ENCODE measurements at regions not wholly inside any gene's neighbourhood (a gene's known extent, or its start where the extent isn't known, plus 50 kb on each side); places are given as distances from the start of the nearest gene placed in this dataset.

DNA sequence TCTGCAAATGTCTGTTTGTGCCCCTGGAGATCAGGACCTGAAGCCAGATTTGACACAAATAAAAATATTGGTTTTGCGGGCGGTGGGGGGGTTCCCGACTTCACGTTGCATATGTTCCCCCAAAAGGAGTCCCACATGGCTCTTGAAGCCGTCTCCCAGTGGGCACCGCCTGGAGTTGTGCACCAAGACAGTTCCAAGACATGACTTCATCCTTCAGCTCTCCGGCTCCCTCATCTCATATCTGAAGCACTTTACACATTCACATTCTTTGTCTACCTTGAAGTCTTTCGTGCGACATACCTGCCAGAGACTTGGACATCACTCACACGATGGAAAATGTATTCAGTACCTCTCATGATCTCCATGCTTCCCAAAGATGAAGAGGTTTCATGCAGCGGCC is 362.8 kb upstream of the FOXK1 start:
- no peaks in the 10 kb centered on the region for H3K36me3 ChIP-seq (ENCODE audit: control insufficient read depth in 5 of 5, insufficient read depth in 5 of 5, low read length in 5 of 5)
- H3K27me3 ChIP-seq (ENCODE audit: control insufficient read depth in 5 of 5, insufficient read depth in 4 of 5, low read length in 5 of 5), result no peaks in the 10 kb centered on the region
- H3K9ac ChIP-seq (ENCODE audit: low read length in 5 of 5), result no peak overlapping the region
- H3K9me3 ChIP-seq (ENCODE audit: control insufficient read depth in 5 of 5, low read length in 5 of 5), result peaks cover 0 to 21% (median 10%) of the 10 kb centered on the region in 5 donors
- no peaks in the 10 kb centered on the region for H3K4me1 ChIP-seq (ENCODE audit: control insufficient read depth in 5 of 5, insufficient read depth in 5 of 5, low read length in 5 of 5)
- H3K4me3 ChIP-seq (ENCODE audit: low read depth in 1 of 5, low read length in 5 of 5), result no peak overlapping the region
- no peak overlapping the region for H3K27ac ChIP-seq (ENCODE audit: low read depth, low read length)

DNA sequence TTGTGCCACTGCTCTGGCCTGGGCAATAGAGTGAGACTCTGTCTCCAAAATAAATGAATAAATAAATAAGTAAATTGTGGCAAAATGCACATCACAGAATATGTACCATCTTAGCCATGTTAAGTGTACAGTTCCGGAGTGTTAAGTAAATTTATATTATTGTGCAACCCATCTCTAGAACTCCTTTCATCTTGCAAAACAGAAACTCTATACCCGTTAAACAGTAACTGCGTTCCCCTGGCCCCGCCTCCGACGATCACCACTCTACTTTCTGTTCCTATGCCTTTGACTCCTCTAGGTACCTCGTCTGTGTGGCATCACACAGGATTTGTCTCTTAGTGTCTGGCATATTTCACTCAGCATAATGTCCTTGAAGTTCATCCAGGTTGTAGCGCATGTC is 356.4 kb upstream of the FOXK1 start:
- Histone ChIP-seq H3K9ac (ENCODE audit: low read length in 5 of 5) (no peak overlapping the region), H3K9me3 (ENCODE audit: control insufficient read depth in 5 of 5, low read length in 5 of 5) (peaks cover 0 to 8% (median 3%) of the 10 kb centered on the region in 5 donors), H3K27ac (ENCODE audit: low read depth, low read length) (no peak overlapping the region), H3K36me3 (ENCODE audit: control insufficient read depth in 5 of 5, insufficient read depth in 5 of 5, low read length in 5 of 5) (no peaks in the 10 kb centered on the region), H3K4me1 (ENCODE audit: control insufficient read depth in 5 of 5, insufficient read depth in 5 of 5, low read length in 5 of 5) (no peaks in the 10 kb centered on the region), H3K27me3 (ENCODE audit: control insufficient read depth in 5 of 5, insufficient read depth in 4 of 5, low read length in 5 of 5) (peaks cover 0 to 3% (median 0%) of the 10 kb centered on the region in 5 donors), H3K4me3 (ENCODE audit: low read depth in 1 of 5, low read length in 5 of 5) (no peak overlapping the region)

DNA sequence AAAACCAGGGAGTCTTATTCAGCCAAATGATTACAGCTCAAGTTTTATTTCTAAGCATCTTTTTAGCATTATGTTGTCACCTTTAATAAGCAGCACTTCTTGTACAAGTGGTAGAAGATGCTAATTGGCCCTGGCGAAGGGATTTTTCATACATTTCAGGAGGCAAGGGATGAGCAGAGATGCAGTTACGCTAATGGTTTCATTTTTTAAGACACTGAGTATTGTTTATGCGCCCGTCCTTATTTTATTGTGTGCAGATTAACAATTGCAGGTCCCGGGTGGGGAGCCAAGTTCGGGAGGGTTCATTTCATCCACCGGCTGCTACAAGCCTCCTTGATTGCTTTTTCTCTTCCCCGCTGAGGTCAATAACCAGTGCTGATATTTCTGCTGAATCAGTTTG is 350.4 kb upstream of the FOXK1 start:
- H3K27ac ChIP-seq (ENCODE audit: low read depth, low read length), result no peak overlapping the region
- no peaks in the 10 kb centered on the region for H3K9me3 ChIP-seq (ENCODE audit: control insufficient read depth in 5 of 5, low read length in 5 of 5)
- no peaks in the 10 kb centered on the region for H3K4me1 ChIP-seq (ENCODE audit: control insufficient read depth in 5 of 5, insufficient read depth in 5 of 5, low read length in 5 of 5)
- H3K4me3 ChIP-seq (ENCODE audit: low read depth in 1 of 5, low read length in 5 of 5), result no peak overlapping the region
- H3K27me3 ChIP-seq (ENCODE audit: control insufficient read depth in 5 of 5, insufficient read depth in 4 of 5, low read length in 5 of 5), result peaks cover 0 to 3% (median 0%) of the 10 kb centered on the region in 5 donors
- no peak overlapping the region for H3K9ac ChIP-seq (ENCODE audit: low read length in 5 of 5)
- H3K36me3 ChIP-seq (ENCODE audit: control insufficient read depth in 5 of 5, insufficient read depth in 5 of 5, low read length in 5 of 5), result no peaks in the 10 kb centered on the region

DNA sequence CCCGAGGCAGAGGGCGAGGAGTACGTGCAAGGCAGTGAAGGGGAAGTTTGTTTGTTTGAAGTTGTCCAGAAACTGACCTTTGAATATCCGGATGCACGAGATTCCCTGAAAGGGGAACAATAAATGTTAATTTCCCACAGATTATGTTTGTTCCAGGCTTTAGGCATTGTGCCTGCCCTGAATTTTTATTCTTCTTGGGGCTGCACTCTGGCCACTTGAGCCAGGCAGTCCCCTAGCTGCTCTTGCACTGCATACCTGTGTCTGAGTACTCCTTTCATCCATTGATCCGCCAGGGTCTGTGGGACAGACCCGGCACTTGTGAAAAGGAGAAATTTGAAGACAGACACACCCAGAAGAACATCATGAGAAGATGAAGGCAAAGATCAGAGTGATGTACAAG is 343.5 kb upstream of the FOXK1 start:
- Histone ChIP-seq H3K27me3 (ENCODE audit: control insufficient read depth in 5 of 5, insufficient read depth in 4 of 5, low read length in 5 of 5) (no peaks in the 10 kb centered on the region), H3K4me3 (ENCODE audit: low read depth in 1 of 5, low read length in 5 of 5) (no peak overlapping the region), H3K9ac (ENCODE audit: low read length in 5 of 5) (no peak overlapping the region), H3K36me3 (ENCODE audit: control insufficient read depth in 5 of 5, insufficient read depth in 5 of 5, low read length in 5 of 5) (no peaks in the 10 kb centered on the region), H3K9me3 (ENCODE audit: control insufficient read depth in 5 of 5, low read length in 5 of 5) (peaks cover 0 to 6% (median 0%) of the 10 kb centered on the region in 5 donors), H3K4me1 (ENCODE audit: control insufficient read depth in 5 of 5, insufficient read depth in 5 of 5, low read length in 5 of 5) (no peaks in the 10 kb centered on the region), H3K27ac (ENCODE audit: low read depth, low read length) (no peak overlapping the region)

DNA sequence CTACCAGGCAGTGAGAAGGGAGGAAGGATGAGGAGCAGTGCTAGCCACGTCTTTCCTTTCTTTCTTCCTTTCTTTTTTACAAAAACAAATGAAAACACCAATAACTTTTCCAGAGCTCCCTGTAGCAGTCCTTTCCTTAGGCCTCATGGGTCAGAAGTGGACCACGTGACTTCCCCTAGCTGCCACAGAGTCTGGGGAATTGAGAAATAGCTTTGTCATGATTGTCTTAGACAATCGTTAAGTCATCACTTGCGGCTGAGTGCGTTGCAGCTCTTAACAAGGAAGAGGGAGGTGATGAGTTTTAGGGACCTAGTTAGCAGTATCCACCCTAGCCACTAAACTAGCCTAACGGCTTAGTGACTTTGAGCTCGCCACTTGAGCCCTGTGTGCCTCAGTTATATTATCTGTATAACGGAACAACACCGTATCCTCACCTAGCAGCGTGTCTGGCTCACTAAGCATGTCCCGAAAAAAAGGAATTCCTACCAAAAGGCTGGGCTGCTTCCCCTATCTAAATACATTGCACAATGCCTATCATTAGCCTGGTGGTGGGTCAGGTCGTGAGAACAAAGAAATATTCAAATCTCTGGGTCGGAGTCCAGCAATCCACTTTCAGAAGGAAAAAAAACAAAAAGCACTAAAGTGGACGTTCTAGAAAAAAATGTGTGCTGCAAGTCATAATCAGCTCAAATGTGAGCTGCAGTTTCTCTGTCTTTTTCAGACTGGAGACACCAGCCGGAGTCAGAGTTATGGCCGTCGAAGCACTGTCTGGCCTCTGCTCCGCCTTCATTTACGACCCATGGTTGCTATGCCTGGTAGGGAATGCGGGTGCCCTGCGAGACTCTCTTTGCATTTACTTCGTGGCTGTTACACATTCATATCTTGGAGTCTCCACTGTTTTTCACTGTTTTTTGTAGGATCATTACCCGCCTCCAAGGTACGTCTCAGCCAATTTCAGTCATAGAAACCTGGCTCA is 338.5 kb upstream of the FOXK1 start:
- no peak overlapping the region for H3K27ac ChIP-seq (ENCODE audit: low read depth, low read length)
- H3K4me1 ChIP-seq (ENCODE audit: control insufficient read depth in 5 of 5, insufficient read depth in 5 of 5, low read length in 5 of 5), result no peaks in the 10 kb centered on the region
- H3K9me3 ChIP-seq (ENCODE audit: control insufficient read depth in 5 of 5, low read length in 5 of 5), result peaks cover 0 to 27% (median 19%) of the 10 kb centered on the region in 5 donors
- no peak overlapping the region for H3K4me3 ChIP-seq (ENCODE audit: low read depth in 1 of 5, low read length in 5 of 5)
- H3K9ac ChIP-seq (ENCODE audit: low read length in 5 of 5), result no peak overlapping the region
- no peaks in the 10 kb centered on the region for H3K36me3 ChIP-seq (ENCODE audit: control insufficient read depth in 5 of 5, insufficient read depth in 5 of 5, low read length in 5 of 5)
- H3K27me3 ChIP-seq (ENCODE audit: control insufficient read depth in 5 of 5, insufficient read depth in 4 of 5, low read length in 5 of 5), result no peaks in the 10 kb centered on the region

DNA sequence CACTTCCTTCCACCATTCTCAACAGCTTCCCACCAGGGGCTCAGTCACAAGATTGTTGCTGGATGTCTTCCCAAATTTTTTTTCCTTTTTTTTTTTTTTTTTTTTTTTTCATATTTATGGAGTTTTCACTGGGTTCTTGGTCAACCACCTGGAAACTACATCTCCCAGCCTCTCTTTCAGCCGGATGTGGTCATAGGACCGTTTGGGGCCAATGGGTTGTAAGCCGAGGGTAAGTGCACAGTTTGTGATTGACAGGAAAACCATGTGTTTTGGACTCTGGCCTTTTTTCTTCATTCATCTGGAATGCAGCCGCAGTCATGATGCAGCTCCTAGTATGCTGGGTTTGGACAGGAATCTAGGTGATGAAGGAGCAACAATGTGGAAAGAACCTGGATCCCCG is 337.1 kb upstream of the FOXK1 start:
- Histone ChIP-seq H3K4me3 (ENCODE audit: low read depth in 1 of 5, low read length in 5 of 5) (no peak overlapping the region), H3K27ac (ENCODE audit: low read depth, low read length) (no peak overlapping the region), H3K27me3 (ENCODE audit: control insufficient read depth in 5 of 5, insufficient read depth in 4 of 5, low read length in 5 of 5) (no peaks in the 10 kb centered on the region), H3K9me3 (ENCODE audit: control insufficient read depth in 5 of 5, low read length in 5 of 5) (peaks cover 0 to 27% (median 19%) of the 10 kb centered on the region in 5 donors), H3K36me3 (ENCODE audit: control insufficient read depth in 5 of 5, insufficient read depth in 5 of 5, low read length in 5 of 5) (no peaks in the 10 kb centered on the region), H3K9ac (ENCODE audit: low read length in 5 of 5) (no peak overlapping the region), H3K4me1 (ENCODE audit: control insufficient read depth in 5 of 5, insufficient read depth in 5 of 5, low read length in 5 of 5) (no peaks in the 10 kb centered on the region)

DNA sequence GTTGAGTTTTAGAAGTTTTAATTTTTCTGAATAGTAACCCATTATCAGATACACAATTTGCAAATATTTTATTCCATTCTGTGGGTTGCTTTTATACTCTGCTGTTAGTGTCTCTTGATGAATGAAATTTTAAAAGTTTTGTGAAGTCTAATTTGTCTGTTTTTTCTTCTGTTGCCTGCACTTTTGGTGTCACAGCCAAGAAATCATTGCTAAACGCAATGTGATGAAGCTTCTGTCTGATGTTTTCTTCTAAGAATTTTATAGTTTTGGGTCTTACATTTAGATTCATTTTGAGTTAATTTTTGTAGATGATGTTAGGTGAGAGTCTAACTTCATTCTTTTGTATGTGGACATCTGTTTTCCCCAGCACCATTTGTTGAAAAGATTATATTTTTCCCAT is 330.0 kb upstream of the FOXK1 start:
- Histone ChIP-seq H3K9ac (ENCODE audit: low read length in 5 of 5) (no peak overlapping the region), H3K27ac (ENCODE audit: low read depth, low read length) (no peak overlapping the region), H3K4me1 (ENCODE audit: control insufficient read depth in 5 of 5, insufficient read depth in 5 of 5, low read length in 5 of 5) (no peaks in the 10 kb centered on the region), H3K4me3 (ENCODE audit: low read depth in 1 of 5, low read length in 5 of 5) (no peak overlapping the region), H3K27me3 (ENCODE audit: control insufficient read depth in 5 of 5, insufficient read depth in 4 of 5, low read length in 5 of 5) (peaks cover 0 to 3% (median 0%) of the 10 kb centered on the region in 5 donors), H3K9me3 (ENCODE audit: control insufficient read depth in 5 of 5, low read length in 5 of 5) (peaks cover 0 to 17% (median 9%) of the 10 kb centered on the region in 5 donors), H3K36me3 (ENCODE audit: control insufficient read depth in 5 of 5, insufficient read depth in 5 of 5, low read length in 5 of 5) (no peaks in the 10 kb centered on the region)

DNA sequence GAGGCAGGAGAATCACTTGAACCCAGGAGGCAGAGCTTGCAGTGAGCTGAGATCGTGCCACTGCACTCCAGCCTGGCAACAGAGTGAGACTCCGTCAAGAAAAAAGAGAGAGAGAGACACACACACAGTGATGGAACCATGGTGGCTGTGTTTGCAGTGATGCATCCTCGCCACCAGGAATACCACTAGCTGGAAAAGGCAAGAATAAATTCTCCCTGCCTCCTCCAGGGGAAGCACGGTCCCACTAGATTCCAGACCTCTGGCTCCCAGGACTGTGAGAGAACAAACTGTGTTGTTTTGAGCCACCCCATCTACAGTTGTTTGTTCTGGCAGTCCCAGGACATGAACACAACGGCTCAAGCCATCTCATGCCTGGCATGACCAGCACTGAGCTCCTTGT is 320.3 kb upstream of the FOXK1 start:
- peaks cover 0 to 2% (median 0%) of the 10 kb centered on the region in 5 donors for H3K4me1 ChIP-seq (ENCODE audit: control insufficient read depth in 5 of 5, insufficient read depth in 5 of 5, low read length in 5 of 5)
- no peaks in the 10 kb centered on the region for H3K36me3 ChIP-seq (ENCODE audit: control insufficient read depth in 5 of 5, insufficient read depth in 5 of 5, low read length in 5 of 5)
- H3K4me3 ChIP-seq (ENCODE audit: low read depth in 1 of 5, low read length in 5 of 5), result no peak overlapping the region
- peaks cover 0 to 9% (median 2%) of the 10 kb centered on the region in 5 donors for H3K9me3 ChIP-seq (ENCODE audit: control insufficient read depth in 5 of 5, low read length in 5 of 5)
- H3K27ac ChIP-seq (ENCODE audit: low read depth, low read length), result no peak overlapping the region
- no peak overlapping the region for H3K9ac ChIP-seq (ENCODE audit: low read length in 5 of 5)
- peaks cover 0 to 13% (median 5%) of the 10 kb centered on the region in 5 donors for H3K27me3 ChIP-seq (ENCODE audit: control insufficient read depth in 5 of 5, insufficient read depth in 4 of 5, low read length in 5 of 5)

DNA sequence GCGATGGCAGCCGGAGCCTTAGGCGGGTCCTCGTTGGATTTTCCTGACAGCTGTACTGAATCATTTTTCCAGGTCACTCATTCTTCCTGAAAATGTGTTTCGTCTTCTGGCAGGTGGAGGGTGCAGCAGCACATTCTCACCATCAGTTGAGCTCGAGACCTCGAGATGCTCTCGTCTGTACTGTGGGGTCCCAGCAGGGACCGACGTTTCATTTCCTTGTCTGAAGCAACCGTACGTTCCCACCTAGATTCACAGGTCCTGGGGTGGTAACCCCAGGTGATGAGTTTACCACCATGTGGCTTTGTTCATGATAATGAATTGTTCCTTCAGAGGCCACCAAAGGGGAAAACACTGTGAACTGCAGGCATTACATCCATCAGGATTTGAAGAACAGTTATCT is 298.5 kb upstream of the FOXK1 start:
- H3K4me1 ChIP-seq (ENCODE audit: control insufficient read depth in 5 of 5, insufficient read depth in 5 of 5, low read length in 5 of 5), result peaks cover 0 to 2% (median 0%) of the 10 kb centered on the region in 5 donors
- peaks cover 0 to 6% (median 0%) of the 10 kb centered on the region in 5 donors for H3K27me3 ChIP-seq (ENCODE audit: control insufficient read depth in 5 of 5, insufficient read depth in 4 of 5, low read length in 5 of 5)
- H3K36me3 ChIP-seq (ENCODE audit: control insufficient read depth in 5 of 5, insufficient read depth in 5 of 5, low read length in 5 of 5), result no peaks in the 10 kb centered on the region
- no peak overlapping the region for H3K27ac ChIP-seq (ENCODE audit: low read depth, low read length)
- no peak overlapping the region for H3K9ac ChIP-seq (ENCODE audit: low read length in 5 of 5)
- peaks cover 3 to 18% (median 8%) of the 10 kb centered on the region in 5 donors for H3K9me3 ChIP-seq (ENCODE audit: control insufficient read depth in 5 of 5, low read length in 5 of 5)
- H3K4me3 ChIP-seq (ENCODE audit: low read depth in 1 of 5, low read length in 5 of 5), result no peak overlapping the region

DNA sequence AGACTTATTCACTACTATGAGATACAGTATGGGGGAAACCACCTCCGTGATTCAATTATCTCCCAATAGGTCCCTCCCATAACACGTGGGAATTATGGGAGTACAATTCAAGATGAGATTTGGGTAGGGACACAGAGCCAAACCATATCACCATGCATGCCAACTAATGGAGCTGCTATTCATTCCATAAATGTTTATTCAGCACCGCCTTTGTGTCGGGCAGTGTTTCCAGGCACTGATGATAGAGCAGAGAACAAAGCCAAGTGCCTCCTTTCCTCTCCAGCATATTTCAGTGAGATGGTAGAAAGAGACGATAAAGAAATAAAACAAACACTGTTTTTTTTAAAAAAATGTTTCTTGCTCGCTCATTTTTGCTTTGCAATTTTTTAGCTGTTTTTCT is 295.9 kb upstream of the FOXK1 start:
- Histone ChIP-seq H3K9me3 (ENCODE audit: control insufficient read depth in 5 of 5, low read length in 5 of 5) (no peaks in the 10 kb centered on the region), H3K9ac (ENCODE audit: low read length in 5 of 5) (no peak overlapping the region), H3K27me3 (ENCODE audit: control insufficient read depth in 5 of 5, insufficient read depth in 4 of 5, low read length in 5 of 5) (peaks cover 0 to 6% (median 0%) of the 10 kb centered on the region in 5 donors), H3K4me3 (ENCODE audit: low read depth in 1 of 5, low read length in 5 of 5) (no peak overlapping the region), H3K27ac (ENCODE audit: low read depth, low read length) (no peak overlapping the region), H3K4me1 (ENCODE audit: control insufficient read depth in 5 of 5, insufficient read depth in 5 of 5, low read length in 5 of 5) (peaks cover 0 to 2% (median 0%) of the 10 kb centered on the region in 5 donors), H3K36me3 (ENCODE audit: control insufficient read depth in 5 of 5, insufficient read depth in 5 of 5, low read length in 5 of 5) (no peaks in the 10 kb centered on the region)

Data from subcutaneous abdominal adipose tissue (tissue), 5 donors.